GM18858 (cell line): ENCODE measurements at regions not wholly inside any gene's neighbourhood (a gene's known extent, or its start where the extent isn't known, plus 50 kb on each side); places are given as distances from the start of the nearest gene placed in this dataset.
"Not testable (repeated sequence)": the region's sequence is repeated elsewhere in the genome, so short reads cannot be mapped to it uniquely, and the experiment has no call there.

Experiments used
- ATAC-seq: cut with Tn5 transposase; IDR thresholded peaks from one replicate; pipeline ENCODE4 v1.9.1; 2021; ENCODE audit not compliant: unreplicated experiment

DNA sequence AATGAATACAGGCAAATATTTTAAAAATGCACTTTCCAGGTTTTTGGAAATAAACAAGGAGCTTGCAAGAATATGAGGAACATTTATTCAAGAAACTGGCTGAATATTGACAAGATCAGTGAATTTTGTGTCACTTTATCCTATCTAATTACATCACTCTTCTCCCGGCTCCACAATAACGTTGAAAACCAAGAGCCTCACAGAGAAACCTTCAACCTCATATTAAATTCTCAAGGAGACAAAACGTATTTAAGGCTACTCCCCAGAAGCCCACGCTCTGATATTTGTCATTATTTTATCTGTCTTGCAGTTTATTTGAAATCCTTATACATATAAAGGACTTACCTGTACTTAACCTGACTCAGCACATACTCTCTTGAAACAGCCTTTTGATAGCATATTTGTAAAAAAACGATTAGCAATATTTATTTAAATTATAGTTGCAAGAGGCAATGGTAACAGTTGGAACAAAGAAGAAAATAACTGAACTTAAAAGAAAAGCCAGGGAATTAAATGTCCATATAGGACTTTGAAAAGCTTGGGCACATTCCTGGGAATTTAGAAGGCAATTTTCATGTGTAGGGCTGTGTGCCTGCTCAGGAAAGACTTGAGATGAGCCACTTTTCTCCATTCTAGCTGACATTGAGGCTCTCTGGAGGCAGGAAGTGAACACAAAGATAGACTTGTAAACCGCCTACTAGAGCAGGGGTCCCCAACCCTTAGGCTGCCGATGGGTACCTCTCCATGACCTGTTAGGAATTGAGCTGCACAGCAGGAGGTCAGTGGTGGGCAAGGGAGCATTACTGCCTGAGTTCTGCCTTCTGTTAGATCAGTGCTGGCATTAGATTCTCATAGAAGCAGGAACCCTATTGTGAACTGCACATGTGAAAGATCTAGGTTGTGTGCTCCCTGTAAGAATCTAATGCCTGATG is 636.4 kb downstream of the SLC16A7 start:
- no peak for ATAC-seq

DNA sequence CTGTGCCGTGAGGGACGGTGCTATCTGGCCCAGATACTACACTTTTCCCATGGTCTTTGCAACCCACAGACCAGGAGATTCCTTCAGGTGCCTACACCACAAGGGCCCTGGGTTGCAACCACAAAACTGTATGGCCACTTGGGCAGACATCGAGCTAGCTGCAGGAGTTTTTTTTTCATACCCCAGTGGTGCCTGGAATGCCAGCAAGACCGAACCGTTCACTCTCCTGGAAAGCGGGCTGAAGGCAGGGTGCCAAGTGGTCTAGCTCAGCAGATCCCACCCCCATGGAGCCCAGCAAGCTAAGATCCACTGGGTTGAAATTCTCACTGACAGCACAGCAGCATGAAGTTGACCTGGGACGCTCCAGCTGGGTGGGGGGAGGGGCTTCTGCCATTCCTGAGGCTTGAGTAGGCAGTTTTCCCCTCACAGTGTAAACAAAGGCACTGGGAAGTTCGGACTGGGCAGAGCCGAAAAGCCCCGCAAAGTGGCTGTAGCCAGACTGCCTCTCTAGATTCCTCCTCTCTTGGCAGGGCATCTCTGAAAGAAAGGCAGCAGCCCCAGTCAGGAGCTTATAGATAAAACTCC is 638.9 kb downstream of the SLC16A7 start:
- ATAC-seq = not testable (repeated sequence)

DNA sequence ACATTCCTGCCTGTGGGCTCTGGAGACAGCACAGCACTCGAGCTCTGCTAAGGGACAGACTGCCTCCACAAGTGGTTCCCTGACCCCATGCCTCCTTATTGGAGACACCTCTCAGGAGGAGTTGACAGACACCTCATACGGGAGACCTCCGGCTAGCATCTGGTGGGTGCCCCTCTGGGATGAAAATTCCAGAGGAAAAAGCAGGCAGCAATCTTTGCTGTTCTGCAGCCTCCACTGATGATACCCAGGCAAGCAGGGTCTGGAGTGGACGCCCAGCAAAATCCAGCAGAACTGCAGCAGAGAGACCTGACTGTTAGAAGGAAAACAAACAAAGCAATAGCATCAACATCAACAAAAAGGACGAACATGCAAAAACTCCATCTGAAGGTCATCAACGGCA is 639.4 kb downstream of the SLC16A7 start:
- ATAC-seq = no peak

GRCh38 chr12:60236416-60236815 is 640.6 kb downstream of the SLC16A7 start:
- not testable (repeated sequence) for ATAC-seq

DNA sequence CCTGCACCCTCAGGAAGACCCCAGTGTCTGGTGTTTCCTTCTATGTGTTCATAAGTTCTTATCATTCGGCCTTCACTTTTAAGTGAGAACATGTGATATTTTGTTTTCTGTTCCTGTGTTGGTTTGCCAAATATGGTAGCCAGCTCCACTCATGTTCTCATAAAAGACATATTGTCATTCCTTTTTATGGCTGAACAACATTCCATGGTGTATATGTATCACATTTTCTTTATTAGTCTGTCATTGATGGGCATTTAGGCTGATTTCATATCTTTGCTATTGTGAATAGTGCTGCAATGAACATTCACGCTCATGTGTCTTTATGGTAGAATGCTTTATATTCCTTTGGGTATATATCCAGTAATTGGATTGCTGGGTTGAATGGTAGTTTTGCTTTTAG is 645.1 kb downstream of the SLC16A7 start:
- no peak for ATAC-seq

DNA sequence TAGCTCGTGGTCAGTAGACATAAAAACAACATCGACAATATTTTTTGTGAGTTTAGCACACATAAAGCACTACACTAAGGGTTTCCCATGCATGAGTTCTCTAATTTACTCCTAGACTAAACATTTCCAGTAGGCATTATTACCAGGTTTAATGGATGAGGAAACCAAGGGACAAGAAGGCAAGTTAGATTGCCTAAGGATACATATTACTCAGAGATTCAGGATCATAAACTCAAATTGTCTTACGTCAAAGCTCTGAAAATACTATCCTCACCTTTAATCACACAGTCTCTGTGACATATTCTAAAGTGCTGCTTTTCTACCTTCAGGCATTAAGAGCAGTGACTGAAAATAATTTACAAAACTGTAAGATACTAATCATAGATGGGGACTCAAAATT is 655.3 kb downstream of the SLC16A7 start:
- ATAC-seq = no peak

DNA sequence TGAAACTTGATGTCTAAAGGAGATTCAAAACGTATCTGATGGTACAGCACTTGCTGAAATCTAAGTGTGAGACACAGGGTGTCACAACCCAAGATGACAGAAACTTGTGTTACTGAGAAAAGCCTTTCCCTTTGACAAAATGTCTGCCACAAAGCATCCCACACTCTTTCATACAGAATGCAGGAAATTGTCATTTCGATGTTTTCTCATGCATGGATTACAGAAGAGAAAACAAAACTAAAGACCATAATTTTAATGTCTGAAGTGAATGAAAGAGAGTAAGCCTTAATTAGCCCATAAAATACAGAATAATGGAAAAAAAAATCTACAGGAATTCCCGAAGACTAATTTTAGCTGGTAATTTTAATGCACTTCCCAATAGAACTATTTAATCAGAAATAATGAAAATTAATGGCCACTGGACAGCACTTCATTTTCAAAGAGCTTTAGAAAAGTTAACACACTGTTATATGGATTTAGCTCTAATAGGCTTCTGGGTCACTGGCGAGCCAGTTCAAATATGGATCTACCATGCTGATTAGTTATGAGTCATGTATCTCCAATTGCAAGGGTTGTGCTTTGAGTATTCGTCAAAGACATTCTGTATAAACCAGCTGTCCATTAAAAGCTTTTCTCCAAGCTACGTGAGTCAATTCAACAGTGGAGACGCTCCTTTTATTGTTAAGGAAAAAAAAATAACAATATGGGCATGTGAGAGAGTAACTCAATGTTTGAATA is 656.7 kb downstream of the SLC16A7 start:
- no peak for ATAC-seq

DNA sequence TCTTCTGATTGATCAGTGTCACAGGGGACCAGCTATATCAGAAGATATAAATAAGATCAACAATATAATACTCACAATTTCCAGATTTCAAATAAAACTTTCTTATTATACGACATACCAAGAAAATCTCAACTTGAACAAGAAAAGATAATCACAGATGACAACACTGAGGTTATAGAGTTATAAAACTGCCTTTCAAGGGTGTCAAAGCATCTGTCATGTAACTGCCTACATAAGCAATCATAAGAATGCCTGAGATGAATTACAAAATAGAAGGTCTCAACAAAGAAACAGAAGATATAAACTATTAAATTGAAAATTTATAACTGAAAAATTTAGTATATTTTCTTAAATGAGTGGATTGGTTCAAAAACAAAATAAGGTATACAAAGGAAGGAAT is 659.2 kb downstream of the SLC16A7 start:
- ATAC-seq = no peak

- no peak for ATAC-seq
These were observed 661.2 kb downstream of the SLC16A7 start for GRCh38 chr12:60257063-60257462.

DNA sequence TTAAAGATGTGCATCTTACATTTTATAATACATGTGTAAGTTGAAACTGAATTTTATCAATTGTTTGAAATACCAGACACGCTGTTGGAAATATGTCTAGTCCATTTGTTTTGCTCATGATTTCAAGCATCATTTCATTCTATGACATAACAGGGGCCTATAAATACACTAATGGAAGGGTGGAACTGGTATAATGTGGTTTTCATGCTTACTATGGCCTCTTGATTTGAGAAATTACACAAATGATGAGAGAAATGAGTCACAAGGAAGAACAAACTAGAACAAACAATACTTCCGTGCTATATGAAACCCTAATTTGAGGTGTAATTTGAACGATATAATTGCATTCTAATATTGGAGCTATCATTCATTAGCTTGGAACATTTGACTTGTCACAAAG is 663.4 kb downstream of the SLC16A7 start:
- ATAC-seq = no peak

- ATAC-seq = no peak
These were observed 666.5 kb downstream of the SLC16A7 start for GRCh38 chr12:60262378-60262777.

- ATAC-seq = no peak
These were observed 667.3 kb downstream of the SLC16A7 start for GRCh38 chr12:60263161-60263560.

DNA sequence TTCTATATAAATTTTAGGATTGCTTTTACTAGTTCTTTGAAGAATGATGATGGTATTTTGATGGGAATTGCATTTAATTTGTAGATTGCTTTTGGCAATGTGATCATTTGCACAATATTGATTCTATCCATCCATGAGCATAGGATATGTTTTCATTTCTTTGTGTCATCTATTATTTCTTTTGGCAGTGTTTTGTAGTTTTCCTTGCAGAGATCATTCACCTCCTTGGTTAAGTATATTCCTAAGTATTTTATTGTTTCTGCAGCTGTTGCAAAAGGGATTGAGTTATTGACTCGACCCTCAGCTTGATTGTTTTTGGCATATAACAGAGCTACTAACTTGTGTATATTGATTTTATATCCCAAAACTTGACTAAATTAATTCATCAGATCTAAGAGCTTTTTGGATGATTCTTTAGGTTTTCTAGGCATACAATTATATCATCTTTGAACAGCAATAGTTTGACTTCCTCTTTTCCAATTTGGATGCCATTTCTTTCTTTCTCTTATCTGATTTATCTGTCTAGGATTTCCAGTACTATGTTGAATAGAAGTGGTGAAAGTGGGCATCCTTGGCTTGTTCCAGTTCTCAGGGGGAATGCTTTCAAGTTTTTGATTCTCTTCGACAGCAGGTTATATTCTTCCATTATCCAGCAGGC is 668.1 kb downstream of the SLC16A7 start:
- ATAC-seq = no peak

DNA sequence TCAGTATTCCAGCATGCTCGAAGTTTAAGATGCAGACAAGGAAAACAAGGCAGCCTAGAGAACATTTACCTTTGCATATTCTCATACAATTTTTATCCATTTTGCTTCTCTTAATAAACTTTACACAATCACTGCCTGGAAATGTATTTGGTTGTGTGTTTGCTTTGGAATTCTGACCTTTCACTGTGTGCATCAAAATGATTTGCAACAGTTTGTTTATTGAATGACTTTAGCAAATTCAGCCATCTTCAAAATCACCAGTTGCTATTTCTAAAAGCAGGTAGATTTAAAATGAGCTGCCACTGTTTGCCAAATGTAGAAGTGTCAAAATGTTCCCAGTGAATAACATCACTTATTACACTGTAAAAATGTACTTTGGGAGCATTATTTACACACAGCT is 669.9 kb downstream of the SLC16A7 start:
- no peak for ATAC-seq

- ATAC-seq = no peak
These were observed 670.6 kb downstream of the SLC16A7 start for GRCh38 chr12:60266381-60266852.

DNA sequence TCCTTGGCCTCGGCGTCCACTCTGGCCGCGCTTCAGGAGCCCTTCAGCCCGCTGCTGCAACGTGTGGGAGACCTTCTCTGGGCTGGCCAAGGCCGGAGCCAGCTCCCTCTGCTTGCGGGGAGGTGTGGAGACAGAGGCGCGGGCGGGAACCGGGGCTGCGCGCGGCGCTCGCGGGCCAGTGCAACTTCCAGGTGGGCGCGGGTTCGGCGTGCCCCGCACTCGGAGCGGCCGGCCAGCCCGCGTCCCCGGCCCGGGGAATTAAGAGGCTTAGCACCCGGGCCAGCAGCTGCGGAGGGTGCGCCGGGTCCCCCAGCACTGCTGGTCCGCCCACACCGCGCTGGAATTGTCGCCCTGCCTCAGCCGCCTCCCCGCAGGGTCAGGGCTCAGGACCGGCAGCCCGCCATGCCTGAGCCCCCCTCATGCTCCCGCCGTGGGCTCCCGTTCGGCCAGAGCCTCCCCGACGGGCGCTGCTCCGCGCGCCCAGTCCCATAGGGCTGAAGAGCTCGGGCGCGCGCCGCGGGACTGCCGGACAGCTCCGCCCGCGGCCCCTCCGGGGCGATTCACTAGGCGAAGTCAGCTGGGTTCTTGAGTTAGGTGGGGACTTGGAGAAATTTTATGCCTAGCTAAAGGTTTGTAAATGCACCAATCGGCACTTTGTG is 673.9 kb downstream of the SLC16A7 start:
- no peak for ATAC-seq

DNA sequence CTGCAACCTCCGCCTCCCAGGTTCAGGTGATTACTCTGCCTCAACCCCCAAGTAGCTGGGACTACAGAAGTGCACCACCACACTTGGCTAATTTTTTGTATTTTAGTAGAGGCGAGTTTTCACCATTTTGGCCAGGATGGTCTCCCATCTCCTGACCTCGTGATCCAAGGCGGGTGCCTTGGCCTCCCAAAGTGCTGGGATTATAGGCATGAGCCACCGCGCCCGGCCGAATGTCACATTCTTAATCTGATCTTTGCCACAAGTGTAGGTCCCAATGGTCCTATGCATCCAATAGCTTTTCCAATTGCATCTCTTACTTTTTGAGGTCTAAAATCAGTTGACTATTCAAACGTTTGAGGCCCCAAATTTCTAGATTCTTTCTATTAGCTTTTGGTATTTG is 676.0 kb downstream of the SLC16A7 start:
- ATAC-seq = no peak

DNA sequence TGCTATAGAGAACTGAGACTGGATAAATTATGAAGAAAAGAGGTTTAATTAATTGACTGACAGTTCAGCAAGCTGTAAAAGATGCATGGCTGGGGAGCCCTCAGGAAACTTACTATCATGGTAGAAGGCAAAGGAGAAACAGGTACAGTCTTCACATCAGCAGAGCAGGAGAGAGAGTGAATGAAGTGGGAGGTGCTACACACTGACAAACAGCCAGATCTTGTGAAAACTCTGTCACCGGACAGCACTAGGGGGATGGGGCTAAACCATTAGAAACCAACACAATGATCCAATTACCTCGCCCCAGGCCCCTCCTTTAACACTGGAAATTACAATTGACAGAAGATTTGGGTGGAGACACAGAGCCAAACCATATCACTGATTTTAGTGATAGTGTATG is 682.4 kb downstream of the SLC16A7 start:
- ATAC-seq = no peak

GRCh38 chr12:60279221-60279620 is 683.4 kb downstream of the SLC16A7 start:
- ATAC-seq = no peak

GRCh38 chr12:60281522-60281921 is 685.7 kb downstream of the SLC16A7 start:
- no peak for ATAC-seq

DNA sequence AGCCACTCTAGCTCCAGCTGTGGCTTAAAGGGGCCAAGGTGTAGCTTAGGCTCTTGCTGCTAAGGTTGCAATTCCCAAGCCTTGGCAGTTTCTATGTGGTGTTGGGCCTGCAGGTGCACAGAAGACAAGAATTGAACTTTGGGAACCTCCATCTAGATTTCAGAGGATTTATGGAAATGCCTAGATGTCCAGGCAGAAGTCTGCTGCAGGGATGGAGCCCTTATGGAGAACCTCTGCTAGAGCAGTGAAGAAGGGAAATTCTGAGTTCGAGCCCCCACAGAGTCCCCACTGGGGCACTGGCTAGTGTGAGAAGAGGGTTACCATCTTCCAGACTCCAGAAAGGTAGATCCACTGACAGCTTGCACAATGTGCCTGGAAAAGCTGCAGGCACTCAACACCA is 694.7 kb downstream of the SLC16A7 start:
- no peak for ATAC-seq
